ENCODE measurements at regions not wholly inside any gene's neighbourhood (a gene's known extent, or its start where the extent isn't known, plus 50 kb on each side); places are given as distances from the start of the nearest gene placed in this dataset.

DNA sequence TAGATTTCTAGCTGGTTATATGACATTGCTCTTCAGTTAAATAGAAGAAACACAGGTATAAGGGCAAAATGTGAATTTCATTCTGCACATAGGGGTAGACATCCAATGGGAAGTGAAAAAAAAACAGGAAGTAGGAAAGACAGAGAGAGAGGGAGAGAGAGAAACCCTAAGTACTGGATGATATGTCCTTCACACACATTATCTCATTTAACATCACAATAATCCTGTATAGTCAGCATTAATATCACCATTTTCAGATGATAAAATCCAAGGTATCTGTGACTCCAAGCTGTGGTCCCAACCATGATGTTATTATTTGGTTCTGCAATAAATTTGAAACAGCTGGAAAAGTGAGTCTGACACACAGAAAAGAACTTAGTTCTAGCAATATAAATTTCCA is 759.9 kb downstream of the SATB2 start:
- no peak for DNase-seq

DNA sequence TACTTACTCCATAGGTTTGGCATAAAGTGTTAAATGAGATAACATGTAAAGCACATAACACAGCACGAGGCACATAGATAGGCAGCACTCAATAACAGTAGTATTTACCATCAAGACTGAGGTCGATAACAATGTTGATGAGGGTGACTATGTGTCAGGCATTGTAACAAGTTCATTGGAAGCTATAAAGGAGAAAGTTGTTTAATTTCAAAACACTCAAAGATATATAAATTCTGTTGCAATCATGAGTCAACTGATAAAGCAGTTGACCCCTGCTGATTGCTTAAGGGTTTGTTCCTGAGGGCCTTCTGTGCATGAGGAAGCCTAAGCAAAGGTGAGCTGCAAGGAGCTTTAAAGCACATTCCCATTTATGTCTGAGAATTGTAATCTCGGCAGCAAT is 760.5 kb downstream of the SATB2 start:
- no peak for DNase-seq

DNA sequence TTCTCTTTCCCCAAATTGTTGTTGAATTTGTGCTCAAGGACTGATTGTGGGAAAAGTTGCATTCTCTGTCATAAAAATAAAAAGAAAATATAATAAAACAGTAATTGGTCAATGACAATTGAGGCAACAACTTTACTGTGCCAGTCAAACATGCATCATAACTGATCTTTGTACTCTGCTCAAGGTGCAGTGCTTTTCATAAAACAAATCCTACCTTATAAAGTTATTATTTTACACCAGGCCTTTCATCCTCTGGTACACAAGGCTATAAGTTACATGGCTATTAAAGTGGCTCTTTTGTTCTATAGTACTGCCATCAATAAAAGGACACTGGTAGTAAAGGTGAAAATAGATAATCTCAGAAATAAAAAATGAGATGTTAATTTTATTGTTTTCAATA is 761.9 kb downstream of the SATB2 start:
- DNase-seq: no peak

DNA sequence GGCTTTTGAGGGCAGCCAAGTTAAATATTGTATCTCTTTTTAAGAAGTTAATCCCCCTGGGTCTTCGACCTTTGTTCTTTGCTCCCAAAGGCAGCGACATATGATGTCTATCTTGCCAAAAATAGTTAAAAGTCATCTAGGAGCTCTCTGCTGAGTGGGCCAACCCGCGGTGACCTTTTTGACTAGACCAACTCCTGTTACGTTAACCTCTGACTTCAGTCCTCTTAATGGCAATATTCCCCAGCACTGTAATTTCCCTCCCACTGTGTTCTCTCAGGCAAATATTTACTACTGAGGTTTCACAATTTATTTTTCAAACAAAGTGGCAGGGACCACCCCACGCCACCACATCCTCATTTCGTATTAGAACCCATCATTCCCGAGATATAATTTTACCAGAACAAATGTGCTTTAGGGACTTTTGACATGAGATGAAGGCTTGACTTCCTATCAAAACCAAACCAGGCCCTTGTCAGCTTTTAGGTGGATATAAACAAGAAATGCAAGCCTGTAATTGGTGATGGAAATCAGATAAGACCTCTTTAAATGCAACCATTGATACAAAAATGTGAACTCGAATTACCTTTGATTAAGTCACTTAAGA is 764.7 kb downstream of the SATB2 start:
- DNase-seq: no peak

DNA sequence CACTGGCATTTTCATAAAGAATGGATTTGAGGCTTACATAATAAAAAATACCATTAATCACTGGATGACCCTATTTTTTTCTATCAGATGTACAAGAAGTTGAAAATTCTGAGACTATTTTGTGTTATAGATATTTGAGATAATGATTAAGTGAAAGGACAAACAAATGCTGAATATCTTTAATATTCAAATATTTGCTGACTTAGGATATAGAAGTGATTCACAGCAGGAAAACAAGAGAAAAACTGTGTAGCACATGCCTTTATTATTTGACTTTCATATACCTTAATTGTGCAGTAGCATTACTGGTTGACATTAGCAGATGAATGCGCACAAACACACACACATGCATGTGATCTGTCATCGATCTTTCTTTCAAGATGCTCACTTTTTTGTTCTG is 766.5 kb downstream of the SATB2 start:
- no peak for DNase-seq

DNA sequence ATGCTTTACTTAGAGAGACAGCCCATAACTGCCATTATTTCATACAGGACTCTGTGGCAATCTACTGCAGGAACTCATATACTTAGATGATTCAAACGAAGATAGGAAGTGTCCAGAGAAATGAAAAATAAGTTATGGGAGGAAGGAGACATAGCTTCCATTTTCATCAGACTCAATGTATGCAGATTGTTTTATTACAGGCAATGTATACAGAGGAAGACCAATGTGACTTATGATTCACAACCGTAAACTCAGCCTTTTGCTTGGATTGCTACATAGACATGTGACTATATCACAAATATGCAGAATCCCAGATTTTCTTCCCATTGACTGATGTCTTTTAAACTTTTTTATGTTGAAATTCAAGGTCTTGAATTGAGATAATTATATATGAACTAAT is 793.4 kb downstream of the SATB2 start:
- no peak for DNase-seq

DNA sequence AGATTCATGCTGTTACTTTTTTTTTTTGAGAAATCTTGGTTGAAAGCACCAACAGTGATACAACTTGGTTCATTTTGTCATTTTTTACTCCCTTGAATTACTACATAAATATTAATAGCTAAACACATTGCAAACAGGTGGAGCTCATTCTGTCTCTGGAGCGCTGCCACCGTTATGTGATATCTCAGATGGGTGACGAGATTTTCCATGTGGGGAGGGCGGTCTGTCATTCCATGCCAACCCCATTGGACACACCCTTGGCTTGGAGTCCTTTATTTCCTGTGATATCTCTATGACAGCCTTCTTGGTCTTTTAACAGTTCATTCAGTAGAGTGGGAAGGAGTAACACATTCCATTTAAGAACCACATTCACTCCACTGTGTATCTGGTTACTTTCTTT is 794.8 kb downstream of the SATB2 start:
- DNase-seq: no peak

DNA sequence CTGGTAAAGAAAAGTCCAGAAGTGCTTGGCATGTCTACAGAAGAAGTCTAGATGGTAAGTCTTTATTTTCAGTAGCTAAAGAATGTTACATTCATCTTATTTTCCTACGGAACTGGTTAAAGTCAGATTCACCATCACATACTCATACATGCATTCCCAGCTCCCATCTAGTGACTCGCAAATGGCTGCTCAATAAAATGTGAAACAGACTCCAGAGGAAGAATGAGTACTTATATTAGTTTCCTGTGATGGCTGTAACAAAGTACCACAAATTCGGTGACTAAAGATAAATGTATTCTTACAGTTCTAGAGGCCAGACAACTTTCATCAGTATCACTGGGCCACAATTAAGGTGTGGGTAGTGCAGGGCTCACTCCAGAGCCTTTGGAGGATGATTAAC is 797.2 kb downstream of the SATB2 start:
- no peak for DNase-seq

DNA sequence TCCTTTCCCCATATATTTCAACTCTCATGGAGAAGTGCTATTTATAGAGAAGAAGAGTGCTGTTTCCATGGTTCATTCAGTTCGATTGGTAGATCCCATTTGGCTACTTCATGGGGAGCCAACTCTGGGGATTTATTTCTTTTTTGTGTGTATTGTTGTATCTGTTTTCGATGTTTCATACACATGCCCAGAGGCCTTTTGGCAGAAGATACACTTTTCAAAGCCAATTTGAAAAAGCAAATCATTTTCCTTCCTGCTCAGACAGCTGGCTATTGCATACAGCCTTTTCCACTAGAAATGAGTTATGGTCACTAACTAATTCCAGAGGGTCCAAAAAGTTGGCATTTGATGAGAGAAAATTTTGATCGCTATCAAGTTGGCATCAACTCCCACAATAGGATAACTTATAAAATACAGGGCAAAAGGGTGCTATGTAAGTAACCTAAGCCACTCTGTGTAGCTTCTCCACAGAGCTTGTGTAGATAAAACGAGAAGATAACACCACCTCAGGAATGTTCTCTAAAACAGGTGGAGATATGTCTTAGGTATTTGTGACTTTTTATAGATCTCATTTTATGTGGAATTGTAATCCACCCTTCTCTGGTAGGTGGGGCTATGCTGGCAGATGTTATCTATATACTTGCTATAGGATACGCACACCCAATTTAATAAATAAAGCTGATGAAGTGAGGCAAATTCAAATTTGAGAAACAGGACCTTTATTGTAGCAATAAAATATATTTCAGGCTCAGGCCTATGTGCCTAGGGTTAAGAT is 798.5 kb downstream of the SATB2 start:
- DNase-seq: no peak

DNA sequence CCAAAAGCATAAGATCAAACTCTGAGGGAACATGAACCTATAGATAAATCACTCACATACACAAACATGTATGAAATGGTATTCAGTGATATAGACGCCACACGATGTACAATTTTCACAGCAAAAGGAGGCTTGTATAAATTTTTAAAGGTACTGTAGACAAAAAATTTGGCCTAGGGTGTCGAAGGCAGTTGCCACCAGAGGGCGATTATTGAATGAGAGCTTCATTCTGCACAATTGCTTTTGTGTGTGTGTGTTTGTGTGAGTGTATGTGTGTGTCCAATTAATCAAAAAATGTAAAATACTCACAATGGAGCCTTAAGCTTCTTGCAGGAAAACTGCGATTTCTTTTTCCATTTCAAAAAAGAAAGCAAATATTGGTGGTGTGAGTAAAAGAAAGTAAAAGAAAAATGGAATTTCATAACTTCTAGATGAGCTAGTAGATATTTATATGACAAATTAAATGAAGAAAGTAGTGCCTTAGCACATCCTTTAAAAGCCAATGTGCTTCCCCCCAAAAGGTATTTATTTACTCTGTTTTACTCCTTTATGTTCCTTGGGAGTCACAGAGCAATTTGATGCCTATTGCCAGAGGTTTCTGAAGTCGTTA is 800.1 kb downstream of the SATB2 start:
- peak; percentile 1 for DNase-seq

DNA sequence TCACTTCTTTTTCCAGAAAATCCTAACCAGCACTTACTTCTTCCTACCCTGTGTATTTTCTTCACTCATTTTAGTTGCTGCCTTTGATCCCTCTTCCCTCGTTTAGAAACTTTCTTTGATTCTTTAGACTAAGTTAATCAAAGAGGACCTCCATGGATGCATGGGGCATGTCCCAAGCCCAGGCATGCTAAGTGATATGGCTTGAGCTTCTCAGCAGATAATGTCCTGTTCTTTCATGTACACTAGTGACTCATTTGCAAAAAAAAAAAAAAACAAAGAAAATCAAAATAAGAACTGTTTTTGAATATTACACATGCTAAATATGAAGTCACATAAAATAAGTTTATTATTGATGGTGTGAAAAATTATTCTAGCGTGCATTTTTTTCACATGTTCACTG is 800.9 kb downstream of the SATB2 start:
- DNase-seq: no peak

DNA sequence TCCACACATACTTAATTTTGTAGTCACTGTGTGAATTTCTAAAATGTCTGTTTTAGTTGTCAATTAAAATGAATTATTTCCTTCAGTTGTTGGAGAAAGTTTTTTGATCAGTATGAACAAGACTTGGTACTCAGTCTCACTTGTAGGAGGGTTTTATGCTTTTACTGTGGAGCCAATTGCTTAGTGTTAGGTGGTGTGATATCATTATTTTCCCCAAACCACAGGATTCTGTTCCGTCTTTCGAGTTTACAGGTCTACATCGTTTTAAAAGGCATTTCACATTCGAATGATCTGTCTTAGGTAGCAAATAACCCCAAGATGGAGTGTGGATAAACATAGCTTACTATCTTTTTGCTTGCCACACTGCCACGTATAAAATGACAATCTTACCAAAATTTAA is 803.1 kb downstream of the SATB2 start:
- DNase-seq: no peak

DNA sequence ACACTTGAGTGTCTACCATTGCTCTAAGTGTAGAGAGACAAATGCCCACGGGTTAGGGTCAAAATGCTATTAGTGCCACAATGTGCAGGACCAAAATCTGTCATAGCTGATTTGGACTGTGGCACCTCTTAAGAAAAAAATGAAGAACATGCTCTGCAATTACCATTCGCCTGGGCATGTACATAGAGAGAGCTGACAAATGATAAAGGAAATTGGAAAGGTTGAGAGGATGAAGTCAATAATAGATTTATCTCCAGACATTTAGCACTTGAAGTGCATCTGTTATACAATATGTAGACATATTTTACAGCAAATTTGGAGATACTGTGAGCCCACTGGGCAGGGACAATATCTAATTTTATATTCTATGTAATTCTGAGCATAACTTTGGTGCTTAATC is 804.4 kb downstream of the SATB2 start:
- DNase-seq: no peak

DNA sequence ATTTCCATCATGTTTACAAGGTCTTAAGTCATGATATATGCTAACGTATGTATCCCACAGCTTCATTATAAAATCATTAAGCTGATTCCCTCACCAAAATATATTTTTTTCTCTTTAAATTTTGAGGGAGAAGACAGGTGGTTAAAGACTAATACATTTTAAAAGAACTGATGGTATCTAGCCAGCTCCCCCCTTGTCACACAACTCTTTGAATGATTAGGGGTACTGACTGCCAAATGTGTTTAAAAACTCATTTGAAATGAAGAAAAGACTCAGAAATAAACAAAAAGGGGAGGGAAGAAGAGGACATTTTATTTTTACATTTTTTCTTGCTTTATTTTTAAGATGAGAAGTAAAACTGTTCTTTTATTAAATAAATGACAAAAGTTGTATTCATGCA is 805.3 kb downstream of the SATB2 start:
- DNase-seq: no peak

DNA sequence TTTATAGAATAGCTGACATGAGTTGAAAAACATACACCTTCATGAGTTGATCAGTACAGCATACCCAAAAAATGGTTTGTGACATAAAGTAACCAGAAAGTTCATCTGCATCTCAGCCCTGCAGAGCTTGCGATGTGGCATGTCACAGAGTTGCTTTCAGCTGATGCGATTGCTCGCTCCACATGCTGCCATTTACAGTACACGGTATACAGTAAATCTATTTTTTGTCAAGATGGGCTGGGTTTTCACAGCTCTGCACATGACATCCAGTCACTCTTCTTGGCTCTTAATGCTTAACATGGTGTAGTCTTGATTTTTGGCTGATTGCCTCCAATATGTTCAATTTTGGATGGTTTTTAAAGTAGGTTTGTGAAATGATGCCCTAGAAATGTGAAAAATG is 811.9 kb downstream of the SATB2 start:
- no peak for DNase-seq

DNA sequence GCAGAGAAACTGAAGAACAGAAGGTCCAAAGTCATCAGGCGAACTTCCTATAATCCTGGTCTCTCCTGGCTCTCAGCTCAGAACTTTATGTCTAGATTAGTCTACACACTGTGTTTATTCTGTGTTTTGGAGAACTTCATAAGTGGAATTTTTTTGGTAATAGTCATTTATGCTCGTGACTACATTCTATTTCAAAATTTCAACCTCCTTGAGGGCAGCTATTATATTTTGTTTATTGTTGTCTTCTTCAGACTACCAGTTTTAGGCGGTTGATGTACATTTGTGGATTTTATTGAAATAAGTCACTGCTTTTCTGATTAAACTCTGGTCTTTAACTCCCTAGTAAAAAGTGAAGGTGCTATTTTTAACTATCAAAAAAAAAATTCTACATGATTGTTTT is 816.6 kb downstream of the SATB2 start:
- DNase-seq: no peak

DNA sequence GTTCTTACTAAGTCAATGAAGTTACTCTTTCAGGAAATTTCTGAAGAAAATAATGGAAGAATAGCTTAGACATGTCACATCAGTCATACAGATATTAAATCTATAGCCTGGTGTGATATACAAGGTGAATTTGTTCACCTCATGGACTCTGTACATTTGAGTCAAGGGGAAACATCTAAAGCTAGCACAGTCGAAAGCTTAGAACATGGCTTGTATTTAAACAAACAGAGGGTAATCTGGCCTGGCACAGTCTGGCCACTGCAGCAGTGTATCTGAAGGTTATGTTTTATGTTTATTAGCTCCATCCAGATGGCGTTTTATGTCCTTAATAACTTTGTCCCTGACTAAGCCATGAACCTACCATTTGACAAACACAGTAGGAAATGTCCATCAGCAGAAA is 817.3 kb downstream of the SATB2 start:
- DNase-seq: no peak

DNA sequence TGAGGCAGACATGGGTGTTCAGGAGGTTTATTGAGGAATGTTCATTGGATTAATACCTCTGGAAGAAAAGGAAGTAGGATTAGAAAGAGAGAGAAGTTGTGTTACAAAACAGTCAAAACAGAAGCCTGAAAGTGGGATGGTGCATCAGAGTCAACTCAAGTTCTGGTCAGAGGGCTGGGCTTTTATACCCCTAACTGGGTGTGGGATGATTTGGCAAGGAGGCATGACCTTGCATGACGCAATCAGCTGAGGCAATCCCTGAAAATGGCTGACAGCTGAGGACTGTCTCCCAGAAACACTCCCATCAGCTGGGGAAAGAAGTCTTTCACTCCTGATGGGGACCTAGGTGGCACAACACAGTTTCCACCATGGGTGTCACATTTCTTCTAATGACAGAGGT is 818.2 kb downstream of the SATB2 start:
- no peak for DNase-seq

DNA sequence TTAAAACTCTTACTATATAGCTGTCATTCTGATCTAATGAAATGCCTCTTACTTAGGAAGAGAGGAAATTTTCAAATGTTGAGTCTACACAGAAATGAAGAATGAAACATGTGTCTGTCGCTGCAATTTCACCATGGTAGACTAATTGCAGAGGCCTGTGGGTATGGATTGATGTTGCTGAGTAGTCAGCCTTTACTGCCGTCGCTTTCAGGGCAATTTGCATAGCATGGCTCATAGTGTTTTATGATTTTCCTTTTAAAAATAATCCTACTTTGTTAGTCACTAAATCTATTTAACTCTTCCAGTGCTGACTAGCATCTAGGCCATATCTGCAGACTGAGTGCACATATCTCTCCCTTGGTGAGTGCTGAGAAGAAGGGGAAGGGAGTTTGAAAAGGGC is 819.2 kb downstream of the SATB2 start:
- DNase-seq: no peak

DNA sequence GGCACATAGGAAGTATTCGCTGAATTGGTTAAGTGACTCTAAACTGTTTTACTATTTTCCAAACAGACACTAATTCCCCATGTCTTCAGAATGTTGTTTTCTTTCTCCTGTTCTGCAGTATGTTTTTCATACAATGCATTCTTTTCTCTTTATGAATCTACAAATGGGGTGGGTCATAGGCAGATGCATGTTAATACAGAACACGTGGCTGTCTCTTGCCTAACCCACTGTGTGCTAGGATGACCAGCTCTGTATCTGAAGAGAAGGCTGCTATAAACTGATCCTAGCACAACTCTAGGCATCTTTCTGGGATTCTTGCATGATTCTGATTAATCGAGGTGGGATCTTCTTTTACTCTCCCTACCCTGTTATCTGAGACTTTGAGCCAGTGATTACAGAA is 826.0 kb downstream of the PLCL1 start:
- no peak for DNase-seq

DNA sequence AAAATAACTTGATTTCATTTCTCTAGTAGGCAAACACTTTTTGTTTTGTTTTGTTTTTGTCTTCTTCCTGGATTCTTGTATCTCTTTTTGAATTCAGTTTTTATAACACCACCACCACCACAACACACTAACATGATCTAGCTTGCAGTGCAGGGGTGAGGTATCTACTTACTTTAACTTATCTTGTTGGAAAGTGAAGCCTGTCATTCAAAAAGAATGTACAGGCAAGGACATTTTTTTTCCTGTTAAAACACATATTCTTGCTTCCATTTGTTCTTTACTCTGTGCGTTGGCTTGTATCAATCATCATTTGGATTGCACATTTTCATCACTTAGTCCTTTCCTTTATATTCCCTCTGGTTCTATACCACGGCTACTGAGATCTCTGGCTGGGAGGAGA is 824.2 kb downstream of the PLCL1 start:
- DNase-seq: no peak

DNA sequence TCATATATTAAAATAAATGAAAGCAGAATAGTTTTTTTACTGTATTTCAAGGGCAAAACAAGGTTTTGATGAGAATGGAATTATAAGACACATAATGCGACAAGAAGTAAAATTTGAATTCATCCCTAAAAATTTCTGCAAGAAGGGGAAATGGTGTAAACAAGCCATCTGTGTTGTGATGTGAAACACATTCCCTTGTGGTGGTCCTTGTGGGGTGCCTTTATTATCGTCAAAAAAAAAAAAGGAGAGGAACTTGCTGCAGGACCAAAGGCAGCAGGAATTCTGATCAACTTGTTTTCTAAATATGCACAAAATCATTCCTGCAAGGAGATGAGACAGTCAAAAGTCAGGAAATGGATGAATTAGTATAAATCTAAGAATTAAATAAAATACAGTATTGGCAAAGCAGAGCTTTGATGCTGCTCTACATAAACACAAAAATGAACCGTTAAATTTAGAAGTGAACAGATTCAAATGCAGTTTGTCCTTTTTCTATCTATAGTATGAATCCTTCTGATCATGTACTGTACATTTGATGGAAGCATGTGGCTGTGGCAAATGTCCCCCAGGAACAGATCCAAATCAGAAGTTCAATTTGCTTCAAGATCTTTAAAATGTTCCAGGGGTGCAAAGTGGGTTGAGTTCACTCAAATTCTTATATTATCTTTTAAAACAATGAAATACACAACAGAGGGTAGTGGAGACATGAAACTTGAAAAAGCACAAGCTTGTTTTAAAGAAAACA is 818.8 kb downstream of the PLCL1 start:
- no peak for DNase-seq

DNA sequence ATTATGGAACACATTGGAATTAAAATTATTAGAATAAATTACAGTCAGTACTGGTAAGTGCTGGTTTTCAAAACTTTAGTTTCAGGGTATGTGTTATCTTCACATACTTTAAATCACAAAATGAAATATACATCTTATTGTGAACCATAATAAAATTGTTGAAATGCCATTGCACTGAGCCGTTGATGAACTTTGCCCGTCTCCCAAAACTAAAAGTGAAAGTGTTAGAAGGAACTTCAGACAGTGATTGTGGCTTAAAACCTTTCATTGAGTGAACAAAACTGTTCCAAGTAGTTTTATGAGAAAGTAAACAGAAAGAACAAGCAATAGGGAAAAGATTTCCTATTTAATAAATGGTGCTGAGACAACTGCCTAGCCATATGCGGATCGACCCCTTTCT is 811.6 kb downstream of the PLCL1 start:
- no peak for DNase-seq

DNA sequence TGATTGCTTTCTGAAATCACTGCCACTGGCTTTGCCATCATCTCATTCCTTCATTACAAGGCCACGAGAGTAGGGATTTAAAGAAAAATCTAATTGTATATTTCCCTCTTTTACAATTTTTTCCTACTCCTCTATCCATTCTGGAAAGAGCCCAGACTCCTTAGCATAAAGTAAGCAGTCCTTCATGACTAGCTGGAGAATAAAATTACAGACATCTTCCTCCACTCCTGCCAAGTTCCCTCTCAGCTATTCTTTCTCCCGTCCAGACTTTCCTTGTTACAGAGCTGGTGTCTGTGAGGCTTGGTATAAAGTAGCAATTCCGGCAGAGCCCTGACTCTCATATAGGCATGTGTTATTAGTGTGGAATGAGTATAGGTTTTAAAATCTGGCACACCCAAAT is 806.8 kb downstream of the PLCL1 start:
- no peak for DNase-seq
